Amygdala (tissue), 56 donors: ENCODE measurements at regions not wholly inside any gene's neighbourhood (a gene's known extent, or its start where the extent isn't known, plus 50 kb on each side); places are given as distances from the start of the nearest gene placed in this dataset.
"Not testable (repeated sequence)": the region's sequence is repeated elsewhere in the genome, so short reads cannot be mapped to it uniquely, and the experiment has no call there.

ENCODE experiments used
- DNase-seq, 56 donors: peaks; one replicate each; lab custom pipeline; 2025; lab: John Stamatoyannopoulos, UW

GRCh38 chr2:111436411-111436810, 315.7 kb downstream of the BCL2L11 start:
- not testable (repeated sequence) for DNase-seq

- not testable (repeated sequence) for DNase-seq
Measured at GRCh38 chr2:111437288-111437990, 316.7 kb downstream of the BCL2L11 start.

GRCh38 chr2:111438161-111438560, 317.4 kb downstream of the BCL2L11 start:
- DNase-seq: not testable (repeated sequence)

GRCh38 chr2:111439237-111439636, 318.5 kb downstream of the BCL2L11 start:
- DNase-seq: not testable (repeated sequence)

GRCh38 chr2:111441614-111442013, 320.9 kb downstream of the BCL2L11 start:
- not testable (repeated sequence) for DNase-seq

- DNase-seq: not testable (repeated sequence)
Measured at GRCh38 chr2:111442767-111443454, 322.2 kb downstream of the BCL2L11 start.

GRCh38 chr2:111444516-111444915, 323.8 kb downstream of the BCL2L11 start:
- not testable (repeated sequence) for DNase-seq

GRCh38 chr2:111445191-111445929, 324.6 kb downstream of the BCL2L11 start:
- not testable (repeated sequence) for DNase-seq

- DNase-seq: not testable (repeated sequence)
Measured at GRCh38 chr2:111445941-111446340, 325.2 kb downstream of the BCL2L11 start.

GRCh38 chr2:111447482-111447881, 326.8 kb downstream of the BCL2L11 start:
- DNase-seq: not testable (repeated sequence)

- not testable (repeated sequence) for DNase-seq
Measured at GRCh38 chr2:111448796-111449195, 328.1 kb downstream of the BCL2L11 start.

GRCh38 chr2:111450526-111450925, 329.8 kb downstream of the BCL2L11 start:
- DNase-seq: not testable (repeated sequence)

- DNase-seq: not testable (repeated sequence)
Measured at GRCh38 chr2:111451692-111452199, 331.0 kb downstream of the BCL2L11 start.

- DNase-seq: not testable (repeated sequence)
Measured at GRCh38 chr2:111452208-111452607, 331.5 kb downstream of the BCL2L11 start.

GRCh38 chr2:111453308-111453707, 332.6 kb downstream of the BCL2L11 start:
- not testable (repeated sequence) for DNase-seq

- DNase-seq: not testable (repeated sequence)
Measured at GRCh38 chr2:111453816-111454215, 333.1 kb downstream of the BCL2L11 start.

- DNase-seq: not testable (repeated sequence)
Measured at GRCh38 chr2:111454404-111454803, 333.7 kb downstream of the BCL2L11 start.

GRCh38 chr2:111455016-111456015, 334.6 kb downstream of the BCL2L11 start:
- not testable (repeated sequence) for DNase-seq

- DNase-seq: not testable (repeated sequence)
Measured at GRCh38 chr2:111457191-111457590, 336.5 kb downstream of the BCL2L11 start.
